Fibroblast of pulmonary artery (primary cell): ENCODE measurements at regions not wholly inside any gene's neighbourhood (a gene's known extent, or its start where the extent isn't known, plus 50 kb on each side); places are given as distances from the start of the nearest gene placed in this dataset.

ENCODE experiments used
- DNase-seq: peaks from one replicate; pipeline ENCODE4 v3.0.0-alpha.2; 2010; ENCODE audit warnings: low read depth
- H3K4me3 ChIP-seq: replicated peaks from 2 replicates; pipeline ENCODE4 v1.5.1; 2011; ENCODE audit warnings: low read depth, mild to moderate bottlenecking, control low read depth, low read length, moderate library complexity
- CTCF ChIP-seq: IDR thresholded peaks from 2 replicates; pipeline ENCODE4 v1.5.1; 2011; ENCODE audit warnings: mild to moderate bottlenecking, control low read depth, low read length, inconsistent platforms; ENCODE audit errors: missing control alignments

- H3K4me3 ChIP-seq = no peak overlapping the region
- DNase-seq = no peak
- TF ChIP-seq CTCF = no peak
Observed at GRCh38 chr16:50425648-50426047, 56.9 kb upstream of the BRD7 start.

- DNase-seq = no peak
- no peak for TF ChIP-seq CTCF
- H3K4me3 ChIP-seq = no peak overlapping the region
Observed at GRCh38 chr16:50425044-50425443, 56.3 kb upstream of the BRD7 start.

- no peak for TF ChIP-seq CTCF
- no peak for DNase-seq
- H3K4me3 ChIP-seq = no peak overlapping the region
Observed at GRCh38 chr16:50422926-50423325, 54.1 kb upstream of the BRD7 start.

- DNase-seq = no peak
- TF ChIP-seq CTCF = no peak
- H3K4me3 ChIP-seq = no peak overlapping the region
Observed at GRCh38 chr16:50419116-50419515, 50.3 kb upstream of the BRD7 start.
